ENCODE measurements at regions not wholly inside any gene's neighbourhood (a gene's known extent, or its start where the extent isn't known, plus 50 kb on each side); places are given as distances from the start of the nearest gene placed in this dataset.

DNA sequence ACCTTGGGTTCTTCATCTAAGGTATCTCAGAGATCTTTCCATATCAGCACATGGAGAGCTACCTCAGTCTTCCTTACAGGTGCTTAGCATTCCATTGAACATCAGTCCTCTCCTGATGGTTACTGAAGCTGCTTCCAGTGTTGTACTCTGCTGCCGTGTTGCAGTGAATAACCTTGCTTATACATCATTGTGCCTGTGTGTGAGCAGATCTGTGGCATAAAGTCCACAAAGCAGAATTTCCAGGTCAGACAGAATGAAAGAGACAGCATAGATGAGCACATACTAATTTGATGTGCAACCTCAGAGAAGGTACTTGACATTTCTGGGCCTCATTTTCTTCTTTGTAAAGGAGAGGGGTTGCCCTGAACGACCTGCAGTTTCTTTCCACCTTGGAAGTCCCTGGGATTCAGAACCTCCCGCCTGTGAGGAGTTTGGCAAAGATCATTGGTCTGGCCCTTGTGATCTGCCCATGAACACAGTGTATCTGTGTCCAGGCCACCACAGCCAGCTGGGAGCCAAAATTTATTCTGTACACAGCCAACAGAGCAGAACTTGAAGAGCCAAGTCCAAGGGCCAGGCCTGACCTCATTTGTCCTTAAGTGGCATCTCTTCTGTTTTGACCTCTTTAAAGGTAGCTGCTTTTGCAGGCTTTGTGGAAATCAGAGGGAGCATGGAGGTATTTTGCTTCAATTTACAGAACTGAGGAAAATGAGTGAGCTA is 57.2 kb upstream of the SLC7A14 start:
- Histone ChIP-seq H3K27ac (no peak overlapping the region), H3K9me3 (no peaks in the 10 kb centered on the region), H3K27me3 (no peaks in the 10 kb centered on the region), H3K36me3 (no peaks in the 10 kb centered on the region), H3K4me1 (no peaks in the 10 kb centered on the region), H3K4me3 (no peak overlapping the region)
- no peak for DNase-seq (ENCODE audit: low spot score in 2 of 2)
- no peak for TF ChIP-seq POLR2AphosphoS5 (IDR thresholded peaks at IDR 0.05)
- TF ChIP-seq, protein P1, sequence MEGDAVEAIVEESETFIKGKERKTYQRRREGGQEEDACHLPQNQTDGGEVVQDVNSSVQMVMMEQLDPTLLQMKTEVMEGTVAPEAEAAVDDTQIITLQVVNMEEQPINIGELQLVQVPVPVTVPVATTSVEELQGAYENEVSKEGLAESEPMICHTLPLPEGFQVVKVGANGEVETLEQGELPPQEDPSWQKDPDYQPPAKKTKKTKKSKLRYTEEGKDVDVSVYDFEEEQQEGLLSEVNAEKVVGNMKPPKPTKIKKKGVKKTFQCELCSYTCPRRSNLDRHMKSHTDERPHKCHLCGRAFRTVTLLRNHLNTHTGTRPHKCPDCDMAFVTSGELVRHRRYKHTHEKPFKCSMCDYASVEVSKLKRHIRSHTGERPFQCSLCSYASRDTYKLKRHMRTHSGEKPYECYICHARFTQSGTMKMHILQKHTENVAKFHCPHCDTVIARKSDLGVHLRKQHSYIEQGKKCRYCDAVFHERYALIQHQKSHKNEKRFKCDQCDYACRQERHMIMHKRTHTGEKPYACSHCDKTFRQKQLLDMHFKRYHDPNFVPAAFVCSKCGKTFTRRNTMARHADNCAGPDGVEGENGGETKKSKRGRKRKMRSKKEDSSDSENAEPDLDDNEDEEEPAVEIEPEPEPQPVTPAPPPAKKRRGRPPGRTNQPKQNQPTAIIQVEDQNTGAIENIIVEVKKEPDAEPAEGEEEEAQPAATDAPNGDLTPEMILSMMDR (IDR thresholded peaks at IDR 0.05) = no peak
- TF ChIP-seq POLR2A (IDR thresholded peaks at IDR 0.05) = no peak
- intact Hi-C loops (cut with DNase I; ENCODE audit: low total_unique reads) = no loop called here

DNA sequence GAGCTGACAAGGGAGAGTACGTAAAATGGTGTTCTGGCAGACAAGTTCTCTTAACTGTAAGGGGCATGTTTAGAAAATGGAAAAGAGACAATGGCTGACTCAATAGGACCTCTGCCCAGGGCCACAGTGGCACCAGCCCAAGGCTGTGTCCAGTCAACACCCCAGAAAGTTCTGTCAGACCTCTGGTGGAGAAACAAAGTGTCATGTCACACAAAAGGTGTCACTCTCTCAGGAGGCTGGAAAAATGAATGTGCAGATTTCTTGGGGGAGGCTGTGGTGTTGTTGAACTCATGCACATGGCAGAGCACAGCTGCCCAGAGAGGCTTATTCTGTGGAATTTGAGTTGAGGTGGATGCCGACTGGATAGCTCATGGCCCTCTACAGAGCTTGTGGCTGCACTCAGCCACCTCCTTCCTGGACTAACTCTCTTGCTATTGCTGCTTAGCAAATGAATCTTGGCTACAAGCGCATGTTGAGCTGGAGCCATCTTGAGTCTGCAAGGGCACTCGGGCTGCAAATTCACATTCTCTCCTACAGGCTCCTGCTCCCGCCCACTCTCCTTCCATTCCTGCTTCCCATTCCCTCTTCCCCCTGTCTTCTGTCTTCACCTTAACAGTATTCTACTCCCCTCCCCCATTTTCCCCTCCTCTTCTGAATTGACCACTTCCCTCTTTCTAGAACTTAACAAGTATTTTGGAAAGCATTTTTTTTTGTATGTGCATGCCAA is 55.8 kb upstream of the SLC7A14 start:
- intact Hi-C loops (cut with DNase I; ENCODE audit: low total_unique reads) = no loop called here
- Histone ChIP-seq H3K36me3 (no peaks in the 10 kb centered on the region), H3K4me3 (no peak overlapping the region), H3K4me1 (no peaks in the 10 kb centered on the region), H3K9me3 (no peaks in the 10 kb centered on the region), H3K27ac (no peak overlapping the region), H3K27me3 (no peaks in the 10 kb centered on the region)
- no peak for DNase-seq (ENCODE audit: low spot score in 2 of 2)
- TF ChIP-seq POLR2A (IDR thresholded peaks at IDR 0.05) (no peak), POLR2AphosphoS5 (IDR thresholded peaks at IDR 0.05) (no peak)
- TF ChIP-seq, protein P1 (IDR thresholded peaks at IDR 0.05) = no peak

- intact Hi-C loops (cut with DNase I; ENCODE audit: low total_unique reads) = no loop called here
- Histone ChIP-seq H3K36me3 (no peaks in the 10 kb centered on the region), H3K27me3 (no peaks in the 10 kb centered on the region), H3K9me3 (no peaks in the 10 kb centered on the region), H3K4me3 (no peak overlapping the region), H3K4me1 (no peaks in the 10 kb centered on the region), H3K27ac (no peak overlapping the region)
- no peak for DNase-seq (ENCODE audit: low spot score in 2 of 2)
- no peak for TF ChIP-seq POLR2AphosphoS5 (IDR thresholded peaks at IDR 0.05)
- TF ChIP-seq, protein P1 (IDR thresholded peaks at IDR 0.05) = no peak
- no peak for TF ChIP-seq POLR2A (IDR thresholded peaks at IDR 0.05)
These were observed 54.9 kb upstream of the SLC7A14 start for GRCh38 chr3:170640737-170641171.

DNA sequence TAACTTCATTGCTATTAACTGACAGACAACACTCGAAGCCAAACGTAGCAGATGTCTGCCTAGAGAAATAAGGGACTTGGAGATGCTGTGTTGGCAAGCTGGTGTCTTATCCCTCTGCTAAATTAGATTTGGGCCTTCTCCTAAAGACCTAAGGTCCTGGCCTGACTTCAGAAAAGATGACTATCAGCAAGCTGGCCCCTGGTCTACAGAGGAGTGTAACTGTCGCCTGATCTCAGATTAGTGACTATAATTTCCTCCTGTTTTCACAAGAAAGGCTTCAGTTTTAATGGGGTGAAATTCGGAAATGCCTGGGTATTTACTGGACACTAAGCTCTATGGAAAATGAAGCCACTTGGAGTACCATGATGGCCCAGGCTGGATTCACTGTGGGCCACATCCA is 53.1 kb upstream of the SLC7A14 start:
- H3K27me3 ChIP-seq = no peaks in the 10 kb centered on the region
- intact Hi-C loops (cut with DNase I; ENCODE audit: low total_unique reads) = no loop called here
- H3K27ac ChIP-seq = no peak overlapping the region
- H3K9me3 ChIP-seq = no peaks in the 10 kb centered on the region
- TF ChIP-seq POLR2A (IDR thresholded peaks at IDR 0.05) (no peak), POLR2AphosphoS5 (IDR thresholded peaks at IDR 0.05) (no peak)
- TF ChIP-seq, protein P1 (IDR thresholded peaks at IDR 0.05) = no peak
- no peaks in the 10 kb centered on the region for H3K36me3 ChIP-seq
- no peak overlapping the region for H3K4me3 ChIP-seq
- no peaks in the 10 kb centered on the region for H3K4me1 ChIP-seq
- no peak for DNase-seq (ENCODE audit: low spot score in 2 of 2)

- H3K4me1 ChIP-seq = no peaks in the 10 kb centered on the region
- TF ChIP-seq POLR2A (IDR thresholded peaks at IDR 0.05) (no peak), POLR2AphosphoS5 (IDR thresholded peaks at IDR 0.05) (no peak)
- TF ChIP-seq, protein P1 (IDR thresholded peaks at IDR 0.05) = no peak
- no peaks in the 10 kb centered on the region for H3K9me3 ChIP-seq
- no peak overlapping the region for H3K27ac ChIP-seq
- no peaks in the 10 kb centered on the region for H3K36me3 ChIP-seq
- no peak overlapping the region for H3K4me3 ChIP-seq
- DNase-seq (ENCODE audit: low spot score in 2 of 2) = no peak
- no peaks in the 10 kb centered on the region for H3K27me3 ChIP-seq
- intact Hi-C loops (cut with DNase I; ENCODE audit: low total_unique reads) = no loop called here
These were observed 51.4 kb upstream of the SLC7A14 start for GRCh38 chr3:170637306-170637705.

Data from breast epithelium (tissue), 4 donors.